ENCODE measurements at regions not wholly inside any gene's neighbourhood (a gene's known extent, or its start where the extent isn't known, plus 50 kb on each side); places are given as distances from the start of the nearest gene placed in this dataset.
"Not testable (repeated sequence)": the region's sequence is repeated elsewhere in the genome, so short reads cannot be mapped to it uniquely, and the experiment has no call there.

- H3K9me3 Mint-ChIP-seq (ENCODE audit: low read depth) = no peaks in the 10 kb centered on the region
- H3K27ac Mint-ChIP-seq = no peak overlapping the region
- H3K4me1 Mint-ChIP-seq (ENCODE audit: low read depth) = no peaks in the 10 kb centered on the region
- TF ChIP-seq CTCF (IDR thresholded peaks at IDR 0.05; ENCODE audit: unreplicated experiment) = no peak
- DNase-seq (ENCODE audit: low spot score, unreplicated experiment) = no peak
- H3K27me3 Mint-ChIP-seq = peaks cover 14% of the 10 kb centered on the region
- H3K4me3 Mint-ChIP-seq (ENCODE audit: low read depth) = no peak overlapping the region
- H3K36me3 Mint-ChIP-seq (ENCODE audit: insufficient read depth) = no peaks in the 10 kb centered on the region
These were observed 78.3 kb downstream of the CRLF2 start for GRCh38 chrX:1134156-1134555.

- Mint-ChIP-seq H3K4me1 (ENCODE audit: low read depth) (no peaks in the 10 kb centered on the region), H3K4me3 (ENCODE audit: low read depth) (no peak overlapping the region), H3K9me3 (ENCODE audit: low read depth) (no peaks in the 10 kb centered on the region), H3K27ac (no peak overlapping the region), H3K27me3 (peaks cover 26% of the 10 kb centered on the region), H3K36me3 (ENCODE audit: insufficient read depth) (no peaks in the 10 kb centered on the region)
- no peak for DNase-seq (ENCODE audit: low spot score, unreplicated experiment)
- TF ChIP-seq CTCF (IDR thresholded peaks at IDR 0.05; ENCODE audit: unreplicated experiment) = no peak
These were observed 85.7 kb downstream of the CRLF2 start for GRCh38 chrX:1126738-1127137.

GRCh38 chrX:1124531-1124930 is 87.9 kb downstream of the CRLF2 start:
- peaks cover 29% of the 10 kb centered on the region for H3K27me3 Mint-ChIP-seq
- H3K36me3 Mint-ChIP-seq (ENCODE audit: insufficient read depth) = no peaks in the 10 kb centered on the region
- no peak overlapping the region for H3K4me3 Mint-ChIP-seq (ENCODE audit: low read depth)
- H3K9me3 Mint-ChIP-seq (ENCODE audit: low read depth) = no peaks in the 10 kb centered on the region
- H3K27ac Mint-ChIP-seq = no peak overlapping the region
- DNase-seq (ENCODE audit: low spot score, unreplicated experiment) = no peak
- TF ChIP-seq CTCF (IDR thresholded peaks at IDR 0.05; ENCODE audit: unreplicated experiment) = no peak
- H3K4me1 Mint-ChIP-seq (ENCODE audit: low read depth) = no peaks in the 10 kb centered on the region

GRCh38 chrX:1122851-1123250 is 89.6 kb downstream of the CRLF2 start:
- H3K36me3 Mint-ChIP-seq (ENCODE audit: insufficient read depth); H3K4me1 Mint-ChIP-seq (ENCODE audit: low read depth); H3K9me3 Mint-ChIP-seq (ENCODE audit: low read depth); H3K4me3 Mint-ChIP-seq (ENCODE audit: low read depth); DNase-seq (ENCODE audit: low spot score, unreplicated experiment); H3K27ac Mint-ChIP-seq: not testable (repeated sequence)
- peaks cover 35% of the 10 kb centered on the region for H3K27me3 Mint-ChIP-seq

GRCh38 chrX:1119275-1119674 is 93.2 kb downstream of the CRLF2 start:
- Mint-ChIP-seq H3K4me1 (ENCODE audit: low read depth) (no peaks in the 10 kb centered on the region), H3K9me3 (ENCODE audit: low read depth) (no peaks in the 10 kb centered on the region), H3K27me3 (peaks cover 33% of the 10 kb centered on the region), H3K36me3 (ENCODE audit: insufficient read depth) (no peaks in the 10 kb centered on the region), H3K4me3 (ENCODE audit: low read depth) (no peak overlapping the region), H3K27ac (no peak overlapping the region)
- no peak for DNase-seq (ENCODE audit: low spot score, unreplicated experiment)
- TF ChIP-seq CTCF (IDR thresholded peaks at IDR 0.05; ENCODE audit: unreplicated experiment) = no peak

GRCh38 chrX:1118572-1119199 is 93.8 kb downstream of the CRLF2 start:
- no peak overlapping the region for H3K4me3 Mint-ChIP-seq (ENCODE audit: low read depth)
- H3K36me3 Mint-ChIP-seq (ENCODE audit: insufficient read depth) = no peaks in the 10 kb centered on the region
- TF ChIP-seq CTCF (IDR thresholded peaks at IDR 0.05; ENCODE audit: unreplicated experiment) = no peak
- no peak for DNase-seq (ENCODE audit: low spot score, unreplicated experiment)
- H3K27ac Mint-ChIP-seq = no peak overlapping the region
- H3K4me1 Mint-ChIP-seq (ENCODE audit: low read depth) = no peaks in the 10 kb centered on the region
- H3K27me3 Mint-ChIP-seq = peaks cover 30% of the 10 kb centered on the region
- no peaks in the 10 kb centered on the region for H3K9me3 Mint-ChIP-seq (ENCODE audit: low read depth)

- H3K27ac Mint-ChIP-seq; H3K4me3 Mint-ChIP-seq (ENCODE audit: low read depth); H3K9me3 Mint-ChIP-seq (ENCODE audit: low read depth); DNase-seq (ENCODE audit: low spot score, unreplicated experiment); H3K4me1 Mint-ChIP-seq (ENCODE audit: low read depth); H3K36me3 Mint-ChIP-seq (ENCODE audit: insufficient read depth): not testable (repeated sequence)
- H3K27me3 Mint-ChIP-seq = peaks cover 51% of the 10 kb centered on the region
These were observed 97.0 kb downstream of the CRLF2 start for GRCh38 chrX:1115411-1115810.
